ENCODE measurements at regions not wholly inside any gene's neighbourhood (a gene's known extent, or its start where the extent isn't known, plus 50 kb on each side); places are given as distances from the start of the nearest gene placed in this dataset.

GRCh38 chr3:140859592-140860336 is 81.9 kb upstream of the SLC25A36 start:
- no peak for TF ChIP-seq POLR2A (IDR thresholded peaks at IDR 0.05)
- no peak for TF ChIP-seq CTCF (IDR thresholded peaks at IDR 0.05)

All from body of pancreas (tissue), 4 donors.